ENCODE measurements at regions not wholly inside any gene's neighbourhood (a gene's known extent, or its start where the extent isn't known, plus 50 kb on each side); places are given as distances from the start of the nearest gene placed in this dataset.
"Not testable (repeated sequence)": the region's sequence is repeated elsewhere in the genome, so short reads cannot be mapped to it uniquely, and the experiment has no call there.

DNA sequence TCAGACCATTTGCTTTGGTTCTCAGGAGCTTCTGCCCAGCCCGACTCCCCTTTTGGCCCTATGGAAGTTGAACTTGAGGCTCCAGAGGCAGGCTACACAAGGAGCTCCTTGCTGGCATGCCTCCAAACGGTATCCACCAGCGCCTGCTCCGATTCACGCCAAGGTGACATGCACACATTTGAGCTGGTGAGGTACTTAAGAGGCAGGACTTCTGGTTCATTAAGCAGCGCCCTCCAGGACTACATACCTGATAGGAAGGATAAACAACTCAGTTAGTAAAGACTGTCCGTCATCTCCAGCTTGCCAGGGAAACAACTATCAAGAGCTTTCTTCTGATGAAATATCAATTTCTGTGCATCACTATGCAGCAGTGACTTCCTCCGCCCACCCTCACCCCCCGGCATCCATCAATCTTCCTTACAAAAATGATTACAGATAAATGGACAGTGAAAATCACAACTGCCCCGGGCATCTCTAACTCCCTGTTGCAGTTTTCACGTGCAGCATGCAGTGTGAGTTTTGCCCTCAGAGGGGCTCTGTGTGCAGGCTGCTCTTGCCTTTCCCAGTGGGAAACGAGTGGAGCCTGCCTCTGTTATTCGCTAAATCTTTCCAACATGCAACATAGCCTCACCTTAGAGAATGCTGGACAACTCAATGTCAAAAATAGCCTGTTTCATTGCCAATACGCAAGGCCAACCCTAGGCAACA is 122.9 kb downstream of the ARRDC4 start:
- intact Hi-C loops (cut with DNase I): loop anchor here (10.0 kb wide), 1 partner anchor 179 kb away; no protein-coding TSS in a partner anchor
- no peak for DNase-seq

GRCh38 chr15:98085003-98085639 is 124.6 kb downstream of the ARRDC4 start:
- peak in 27 of 42 donors; percentile 17 to 80 (median 61) for DNase-seq
- intact Hi-C loops (cut with DNase I): loop anchor here (10.0 kb wide), 1 partner anchor 180 kb away; no protein-coding TSS in a partner anchor

- intact Hi-C loops (cut with DNase I): loop anchor here (10.0 kb wide), 1 partner anchor 184 kb away; no protein-coding TSS in a partner anchor
- DNase-seq: not testable (repeated sequence)
Observed at GRCh38 chr15:98088307-98088945, 127.9 kb downstream of the ARRDC4 start.

DNA sequence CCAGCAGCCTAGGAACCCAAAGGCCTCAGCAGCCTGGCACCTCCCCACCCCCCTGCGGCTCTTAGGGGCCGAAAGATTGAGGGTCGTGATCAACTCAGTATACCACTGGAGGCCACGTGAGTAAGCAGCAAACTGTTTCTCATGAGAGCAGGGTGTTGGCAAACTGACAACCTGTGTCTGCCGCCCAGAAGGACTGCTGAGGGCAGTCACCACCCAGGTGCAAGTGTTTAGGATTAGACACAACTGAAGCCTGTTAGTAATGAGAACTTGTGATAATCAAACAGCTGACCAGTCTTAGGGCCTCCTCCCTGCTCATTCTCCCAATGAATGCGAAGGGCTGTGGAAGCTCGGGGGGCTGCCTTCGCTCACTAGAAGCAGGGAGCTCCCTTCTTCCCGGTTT is 128.8 kb downstream of the ARRDC4 start:
- intact Hi-C loops (cut with DNase I): loop anchor here (10.0 kb wide), 1 partner anchor 185 kb away; no protein-coding TSS in a partner anchor
- DNase-seq: not testable (repeated sequence)

DNA sequence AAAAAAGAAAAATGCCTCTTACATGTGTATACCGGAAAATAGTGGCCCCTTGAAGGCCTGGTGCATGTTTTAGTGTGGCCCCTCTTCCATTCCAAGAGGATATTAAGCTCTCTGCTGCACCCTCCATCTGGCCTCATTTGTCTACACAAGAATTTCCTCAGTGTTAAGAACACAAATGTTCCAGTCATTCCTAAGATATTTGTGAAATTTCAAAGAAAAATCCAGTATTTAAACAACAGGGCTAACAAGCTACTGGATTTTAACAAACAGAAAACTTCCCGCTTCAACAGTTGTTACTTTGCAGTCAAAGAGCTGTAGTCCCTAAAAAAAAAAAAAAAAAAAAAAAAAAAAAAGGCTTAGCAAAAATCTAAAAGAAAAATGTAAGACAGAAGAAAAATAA is 137.5 kb downstream of the ARRDC4 start:
- intact Hi-C loops (cut with DNase I); DNase-seq: not testable (repeated sequence)

DNA sequence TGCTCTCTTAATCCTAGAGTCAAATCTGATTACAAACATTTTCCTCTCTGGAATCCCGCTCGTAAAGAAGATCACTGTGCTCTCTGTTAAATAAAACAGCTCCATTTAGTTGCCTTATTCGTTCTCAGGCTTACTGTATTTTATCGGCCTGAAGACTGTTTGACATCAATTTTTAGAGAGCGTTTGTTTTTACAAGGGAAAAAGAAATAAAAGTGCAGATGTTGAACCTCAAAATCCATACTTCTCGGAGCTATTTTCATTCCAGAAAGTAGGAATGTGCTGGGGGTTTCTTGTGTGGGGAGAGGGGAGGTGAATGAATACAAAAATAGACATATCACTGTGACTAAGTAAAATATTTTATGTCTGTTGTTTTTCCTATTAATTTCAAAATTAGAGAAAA is 140.1 kb downstream of the ARRDC4 start:
- DNase-seq; intact Hi-C loops (cut with DNase I): not testable (repeated sequence)

DNA sequence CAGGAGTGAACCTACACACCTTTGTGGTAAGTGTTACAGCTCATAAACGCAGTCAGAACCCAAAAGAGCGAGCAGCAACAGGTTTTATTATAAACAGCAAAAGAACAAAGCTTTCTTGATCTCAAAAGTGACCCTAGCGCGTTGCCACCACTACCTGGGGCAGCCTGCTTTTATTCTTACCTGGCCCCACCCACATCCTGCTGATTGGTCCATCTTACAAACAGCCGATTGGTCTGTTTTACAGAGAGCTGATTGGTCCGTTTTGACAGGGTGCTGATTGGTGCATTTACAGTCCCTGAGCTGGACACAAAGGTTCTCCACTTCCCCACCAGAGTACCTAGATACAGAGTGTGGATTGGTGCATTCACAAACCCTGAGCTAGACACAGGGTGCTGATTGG is 143.1 kb downstream of the ARRDC4 start:
- intact Hi-C loops (cut with DNase I): no loop called here
- no peak for DNase-seq

DNA sequence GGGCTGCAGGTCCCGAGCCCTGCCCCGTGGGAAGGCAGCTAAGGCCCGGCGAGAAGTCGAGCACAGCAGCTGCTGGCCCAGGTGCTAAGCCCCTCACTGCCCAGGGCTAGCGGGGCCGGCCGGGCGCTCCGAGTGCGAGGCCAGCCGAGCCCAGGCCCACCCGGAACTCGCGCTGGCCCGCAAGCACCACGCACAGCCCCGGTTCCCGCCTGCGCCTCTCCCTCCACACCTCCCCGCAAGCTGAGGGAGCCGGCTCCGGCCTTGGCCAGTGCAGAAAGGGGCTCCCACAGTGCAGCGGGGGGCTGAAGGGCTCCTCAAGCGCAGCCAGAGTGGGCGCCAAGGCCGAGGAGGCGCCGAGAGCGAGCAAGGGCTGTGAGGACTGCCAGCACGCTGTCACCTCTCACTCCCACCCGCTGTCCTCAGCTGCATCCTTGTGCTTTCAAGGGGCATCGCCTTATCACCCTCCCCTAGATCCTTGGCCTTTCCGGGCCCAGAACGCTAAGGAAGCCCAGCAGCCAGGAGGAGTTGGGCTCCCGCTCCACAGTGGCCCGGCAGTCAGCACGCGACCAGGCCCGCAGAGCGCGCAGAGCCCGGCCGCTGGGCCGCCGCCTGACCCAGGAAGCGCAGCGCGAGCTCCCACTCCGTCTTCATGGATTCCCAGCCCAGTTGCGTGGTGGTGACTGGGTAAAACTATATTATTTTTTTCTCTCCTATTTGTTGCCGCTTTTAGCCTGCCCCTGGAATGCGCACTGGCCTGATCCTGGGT is 144.1 kb downstream of the ARRDC4 start:
- intact Hi-C loops (cut with DNase I); DNase-seq: not testable (repeated sequence)

DNA sequence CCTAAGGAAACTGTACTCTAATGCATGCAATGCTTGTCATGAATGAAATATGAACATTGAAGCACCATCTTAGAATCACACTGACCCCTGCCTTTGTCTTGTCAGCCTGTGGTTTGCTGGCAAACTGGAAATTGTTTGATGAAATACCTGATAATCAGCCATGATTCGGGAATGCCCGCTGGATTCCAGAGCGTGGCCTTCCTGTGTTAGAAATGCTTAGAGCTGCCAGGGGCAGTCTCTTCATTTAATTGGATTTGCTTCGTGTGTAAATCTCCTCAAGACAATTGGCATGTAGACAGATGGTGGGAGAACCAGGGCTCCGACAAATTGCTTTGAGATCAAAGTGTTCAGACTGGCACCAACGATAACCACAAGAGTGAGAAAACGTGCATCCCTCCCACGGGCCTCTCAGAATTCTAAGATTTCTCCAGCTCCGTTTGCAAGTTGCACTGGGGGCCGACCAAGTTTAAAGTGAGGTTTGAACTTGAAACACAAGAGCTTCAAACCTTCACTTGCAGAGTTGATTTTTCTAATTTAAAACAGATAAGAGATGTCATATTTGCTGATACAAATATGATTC is 146.2 kb downstream of the ARRDC4 start:
- DNase-seq; intact Hi-C loops (cut with DNase I): not testable (repeated sequence)

- intact Hi-C loops (cut with DNase I): no loop called here
- no peak for DNase-seq
Observed at GRCh38 chr15:98111806-98112205, 151.3 kb downstream of the ARRDC4 start.

GRCh38 chr15:98113327-98113726 is 152.8 kb downstream of the ARRDC4 start:
- DNase-seq: no peak
- intact Hi-C loops (cut with DNase I): no loop called here

DNA sequence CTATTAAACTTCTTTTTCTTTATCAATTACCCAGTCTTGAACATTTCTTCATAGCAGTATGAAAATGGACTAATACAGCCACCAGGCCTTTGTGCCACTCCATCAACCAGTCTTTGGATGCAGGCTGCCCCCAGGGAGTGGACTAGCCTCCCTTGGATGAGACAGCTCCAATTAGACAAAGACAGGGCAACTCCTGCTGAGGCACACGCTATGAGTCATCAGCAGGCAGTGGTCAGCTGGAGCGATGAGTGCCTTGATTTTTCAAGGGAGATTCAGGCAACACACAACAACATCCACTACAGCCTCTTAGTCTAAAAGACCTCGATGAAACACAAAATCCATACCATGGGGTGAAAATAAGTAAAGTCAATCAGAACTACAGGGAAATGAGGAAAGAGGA is 160.1 kb downstream of the ARRDC4 start:
- no peak for DNase-seq
- intact Hi-C loops (cut with DNase I): no loop called here

GRCh38 chr15:98121536-98121935 is 161.0 kb downstream of the ARRDC4 start:
- no peak for DNase-seq
- intact Hi-C loops (cut with DNase I): no loop called here

GRCh38 chr15:98121957-98122356 is 161.5 kb downstream of the ARRDC4 start:
- intact Hi-C loops (cut with DNase I): no loop called here
- no peak for DNase-seq

DNA sequence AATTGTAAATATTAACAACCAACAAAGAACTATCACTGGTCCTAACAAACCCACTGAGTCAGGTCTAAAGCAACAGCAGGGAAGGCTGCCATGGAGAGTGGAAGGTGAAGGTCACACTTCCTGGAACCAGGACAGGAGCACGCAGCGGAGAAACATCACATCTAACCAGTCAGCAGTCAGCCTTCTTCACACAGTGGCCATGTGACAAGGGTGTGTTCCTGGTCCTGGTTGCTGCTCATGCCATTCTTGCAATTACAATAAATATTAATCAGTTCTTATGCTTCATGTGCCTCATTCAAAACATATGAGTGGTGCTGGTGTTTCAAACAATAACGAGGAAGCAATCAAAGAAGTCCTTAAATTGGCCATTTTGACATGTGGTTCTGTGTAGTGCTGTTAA is 162.8 kb downstream of the ARRDC4 start:
- intact Hi-C loops (cut with DNase I): no loop called here
- no peak for DNase-seq

DNA sequence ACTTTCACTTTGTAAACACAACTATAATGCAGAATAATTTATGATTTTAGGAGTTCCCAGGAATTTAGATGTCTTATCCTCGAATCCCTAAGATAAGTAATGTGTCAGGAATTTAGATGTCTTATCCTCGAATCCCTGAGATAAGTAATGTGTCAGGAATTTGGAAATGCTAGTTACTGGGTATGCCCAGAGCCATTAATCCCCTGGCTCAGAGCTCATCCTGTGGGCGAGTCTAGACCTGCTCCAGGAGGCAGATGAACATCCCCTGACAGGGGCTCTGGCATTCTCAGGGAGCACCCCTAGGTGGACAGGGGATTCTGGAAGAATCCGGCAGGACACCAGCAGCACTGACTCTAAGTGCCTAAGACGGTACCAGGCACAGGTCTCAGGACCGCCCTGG is 163.3 kb downstream of the ARRDC4 start:
- DNase-seq: no peak
- intact Hi-C loops (cut with DNase I): no loop called here

GRCh38 chr15:98124581-98124980 is 164.1 kb downstream of the ARRDC4 start:
- DNase-seq: no peak
- intact Hi-C loops (cut with DNase I): no loop called here

- DNase-seq: no peak
- intact Hi-C loops (cut with DNase I): no loop called here
Observed at GRCh38 chr15:98126326-98127085, 166.0 kb downstream of the ARRDC4 start.
